ENCODE measurements at regions not wholly inside any gene's neighbourhood (a gene's known extent, or its start where the extent isn't known, plus 50 kb on each side); places are given as distances from the start of the nearest gene placed in this dataset.

DNA sequence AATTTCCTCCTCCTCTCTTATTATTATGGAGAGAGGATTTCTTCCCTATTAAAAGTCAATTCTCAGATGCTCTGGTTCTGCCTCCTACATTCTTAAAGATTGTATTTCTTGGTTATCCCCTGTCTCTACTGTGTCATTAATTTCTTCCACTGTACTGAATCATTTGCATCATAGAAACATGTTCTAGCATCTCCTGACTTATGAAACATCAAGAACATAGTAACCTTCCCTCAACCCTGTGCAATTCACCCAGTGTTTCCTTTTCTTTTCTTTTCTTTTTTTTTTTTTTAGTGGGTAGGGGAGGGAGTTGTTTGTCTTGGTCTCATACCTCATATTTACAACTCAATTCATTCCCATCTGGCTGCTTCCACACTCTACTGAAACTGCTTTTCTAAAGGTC is 288.0 kb upstream of the PLET1 start:
- no peak for DNase-seq

DNA sequence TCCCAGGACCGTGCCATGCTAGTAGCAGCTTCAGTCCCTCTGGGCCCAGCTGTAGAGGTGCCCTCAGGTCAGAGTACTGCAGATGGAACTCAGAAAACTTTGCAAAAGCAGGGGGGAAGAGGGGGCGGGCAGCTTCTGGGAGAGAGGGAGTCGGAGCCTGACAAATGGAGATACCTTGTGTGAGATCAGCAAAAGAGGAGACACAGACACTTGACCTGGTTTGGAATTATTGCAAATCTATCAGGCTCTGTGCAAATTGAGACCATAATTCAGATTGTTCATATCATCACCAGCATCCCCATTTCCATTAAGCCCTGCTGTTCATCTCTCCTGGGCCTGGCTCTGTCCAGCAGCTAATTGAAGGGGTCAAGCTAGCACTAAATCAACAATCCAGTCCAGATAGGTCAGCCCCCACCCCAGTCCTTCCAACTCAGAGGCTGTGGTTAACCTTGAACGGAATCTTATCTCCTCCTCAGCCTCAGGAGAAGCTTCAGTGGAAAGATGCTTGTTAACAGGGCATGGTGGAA is 292.6 kb upstream of the PLET1 start:
- no peak for DNase-seq

DNA sequence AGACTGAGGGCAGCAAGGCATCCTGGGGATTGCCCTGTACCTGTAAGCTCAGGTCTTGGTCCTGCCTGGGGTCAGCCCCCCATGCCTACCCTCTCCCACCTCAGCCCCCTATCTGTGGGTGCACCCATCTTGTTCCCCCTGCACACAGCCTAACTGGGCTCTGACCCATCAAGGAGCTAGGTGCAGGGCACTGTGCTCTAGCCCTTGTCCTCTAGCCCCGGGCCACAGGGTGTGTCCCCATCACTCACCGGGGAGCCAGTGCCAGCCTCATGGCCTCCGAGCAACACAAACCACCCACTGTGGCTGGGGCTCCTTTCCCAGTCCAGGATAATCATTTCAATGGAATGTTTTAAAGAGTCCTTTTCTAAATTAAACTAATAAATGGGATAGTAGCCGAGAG is 293.9 kb upstream of the PLET1 start:
- no peak for DNase-seq

DNA sequence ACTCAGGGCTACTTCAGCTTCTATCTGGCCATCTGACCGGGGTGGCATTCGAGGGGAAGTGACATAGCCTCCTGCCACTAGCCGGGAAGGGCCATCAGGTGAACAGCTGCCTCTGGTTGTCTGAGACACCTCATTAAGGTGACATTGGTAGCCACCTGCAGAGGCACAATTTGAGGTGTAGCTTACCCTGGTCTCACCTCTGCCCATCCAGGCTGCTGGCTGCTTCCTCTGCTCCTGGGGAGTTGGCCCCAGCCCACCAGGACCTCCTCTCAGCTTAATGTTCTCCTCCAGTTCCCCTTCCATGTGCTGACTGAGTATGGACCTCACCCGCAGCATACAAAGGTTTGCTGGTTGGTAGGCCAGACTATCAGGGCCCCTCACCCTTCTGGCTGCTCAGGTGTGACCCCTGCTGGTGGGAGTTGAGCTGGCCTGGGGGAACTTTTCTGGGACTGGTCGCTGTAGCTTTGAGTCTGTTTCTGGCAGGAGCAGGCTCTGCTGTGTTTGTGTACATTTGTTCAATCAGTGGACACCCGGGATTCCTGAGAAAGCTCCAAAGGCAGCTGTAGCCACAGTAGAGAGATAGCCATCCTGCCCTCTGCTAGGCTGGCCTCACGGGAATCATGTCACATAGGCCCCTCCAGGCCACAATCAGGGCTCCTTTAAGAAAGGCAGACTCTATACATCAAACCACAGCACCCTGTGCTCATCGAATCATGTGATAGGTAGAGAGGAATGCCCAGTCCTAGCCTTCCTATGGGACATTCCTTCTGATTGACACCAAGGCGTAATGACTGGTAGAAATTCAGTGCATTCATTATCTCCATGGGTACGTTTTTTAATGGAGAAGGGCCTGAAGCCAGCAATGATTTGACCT is 295.1 kb upstream of the PLET1 start:
- peak; percentile 45 for DNase-seq

DNA sequence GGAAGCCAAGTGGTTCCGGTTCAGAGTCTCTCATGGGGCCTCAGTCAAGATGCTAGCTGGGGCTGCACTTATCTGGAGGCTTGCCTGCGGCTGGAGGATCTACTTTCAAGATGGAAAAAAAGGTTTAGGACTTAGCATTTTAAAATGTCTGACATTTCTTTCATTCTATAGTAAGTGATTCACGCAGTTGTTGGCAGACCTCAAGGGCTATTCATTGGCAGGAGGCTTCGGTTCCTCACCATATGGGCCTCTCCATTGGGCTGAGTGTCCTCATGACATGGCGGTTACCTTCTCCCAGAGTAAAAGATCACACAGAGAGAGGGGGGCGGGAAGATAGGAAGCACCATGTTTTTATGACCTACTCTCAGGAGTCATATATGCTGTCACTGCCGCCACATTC is 298.0 kb upstream of the PLET1 start:
- DNase-seq, result no peak

DNA sequence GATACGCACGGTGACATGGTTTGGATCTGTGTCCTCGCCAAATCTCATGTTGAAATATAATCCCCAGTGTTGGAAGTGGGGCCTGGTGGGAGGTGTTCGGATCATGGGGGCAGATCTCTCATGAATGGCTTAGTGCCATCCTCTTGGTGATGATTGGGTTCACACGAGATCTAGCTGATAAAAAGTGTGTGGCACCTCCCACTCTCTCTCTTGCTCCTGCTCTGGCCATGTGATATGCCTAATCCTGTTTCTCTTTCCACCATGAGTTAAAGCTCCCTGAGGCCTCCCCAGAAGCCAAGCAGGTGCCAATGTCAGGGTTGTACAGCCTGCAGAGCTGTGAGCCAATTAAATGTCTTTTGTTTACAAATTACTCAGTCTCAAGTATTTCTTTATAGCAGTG is 303.1 kb upstream of the PLET1 start:
- DNase-seq, result no peak

DNA sequence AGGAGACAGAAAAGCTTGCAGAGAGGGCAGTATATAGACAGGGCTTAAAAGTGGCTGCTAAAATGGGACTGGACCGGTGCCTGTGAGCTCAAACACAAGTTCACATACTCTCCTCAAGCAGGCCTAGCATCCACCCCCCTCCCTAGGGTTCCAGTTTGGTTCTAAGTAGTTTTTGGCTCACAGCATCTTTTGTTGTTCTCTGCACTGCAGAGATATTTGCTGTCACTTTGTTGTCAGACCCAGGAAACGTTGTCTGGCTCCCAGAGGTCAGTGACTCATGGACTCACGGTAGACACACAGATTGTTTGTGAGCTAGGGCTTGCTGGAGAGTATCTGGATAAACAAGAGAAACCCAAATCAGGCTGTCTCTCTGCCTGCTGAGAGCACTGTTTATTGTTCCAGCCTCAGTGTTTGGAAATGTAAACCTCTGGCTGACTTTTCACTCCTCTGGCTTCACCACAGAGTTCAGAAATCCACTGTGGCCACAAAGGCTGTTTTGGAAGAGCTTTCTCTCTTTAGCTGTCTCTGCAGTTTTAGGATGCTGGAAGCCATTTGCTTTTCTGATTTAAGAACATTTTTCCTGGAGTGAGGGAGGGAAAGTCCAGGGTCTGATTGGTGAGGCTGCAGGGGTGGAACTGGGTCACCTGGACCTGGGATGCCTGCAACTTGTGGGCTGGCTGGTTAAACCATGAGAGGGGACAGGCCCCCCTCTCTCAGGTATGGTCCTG is 303.7 kb upstream of the PLET1 start:
- no peak for DNase-seq

DNA sequence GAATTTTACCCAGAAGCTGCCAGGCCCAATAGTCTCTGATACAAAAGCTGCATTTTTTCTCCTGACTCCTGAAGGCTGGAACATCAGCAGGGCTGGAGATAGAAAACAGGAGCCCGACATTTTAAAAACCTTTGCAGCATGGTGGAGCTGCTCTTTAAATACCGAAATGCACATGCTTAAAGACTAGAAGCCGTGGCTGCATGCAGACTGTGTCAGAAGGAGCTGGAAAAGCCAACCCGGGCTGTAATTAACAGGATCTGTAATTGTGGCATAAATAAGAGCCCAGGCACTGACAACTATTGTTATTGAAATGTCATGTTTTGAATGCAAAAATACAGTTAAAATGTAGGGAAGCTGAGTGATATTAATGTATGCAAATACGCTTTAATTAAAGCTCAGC is 304.9 kb upstream of the PLET1 start:
- no peak for DNase-seq

DNA sequence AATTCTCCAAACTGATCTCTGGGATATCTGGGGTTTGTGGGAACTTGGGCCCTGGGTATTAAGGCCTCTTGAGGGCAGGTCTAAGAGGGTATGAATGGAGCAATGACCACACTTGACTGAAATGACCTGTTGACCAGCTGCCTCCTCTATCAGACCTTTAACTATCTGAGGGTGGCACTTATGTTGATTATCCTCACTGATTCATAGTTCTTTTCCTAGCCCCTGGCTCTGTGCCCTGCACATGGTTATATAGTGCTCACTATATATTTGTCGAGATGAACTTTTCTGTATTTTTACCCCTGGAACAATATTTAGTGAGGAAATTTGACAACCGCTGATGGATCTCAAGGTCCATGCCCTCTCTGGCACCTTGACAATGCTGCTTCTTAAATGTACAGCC is 305.5 kb upstream of the PLET1 start:
- DNase-seq, result no peak

DNA sequence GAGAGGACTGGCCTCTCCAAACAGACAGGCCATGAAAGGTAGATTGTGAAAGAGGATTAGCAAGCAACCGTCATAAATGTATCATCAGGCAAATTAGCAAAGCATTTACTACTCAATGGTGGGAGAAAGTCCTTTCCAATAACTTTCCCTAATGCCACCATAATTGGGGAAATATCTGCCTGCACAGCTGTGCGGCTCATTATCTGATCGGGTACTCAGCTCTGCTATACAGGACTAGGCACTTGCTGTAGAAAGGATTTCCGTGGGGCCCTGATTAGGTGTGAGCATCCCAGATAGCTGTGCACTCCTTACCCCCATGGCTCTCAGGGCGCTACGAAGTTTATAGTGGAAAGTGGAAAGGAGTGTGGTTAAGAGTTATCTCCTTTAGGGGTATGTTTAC is 309.7 kb upstream of the PLET1 start:
- no peak for DNase-seq

DNA sequence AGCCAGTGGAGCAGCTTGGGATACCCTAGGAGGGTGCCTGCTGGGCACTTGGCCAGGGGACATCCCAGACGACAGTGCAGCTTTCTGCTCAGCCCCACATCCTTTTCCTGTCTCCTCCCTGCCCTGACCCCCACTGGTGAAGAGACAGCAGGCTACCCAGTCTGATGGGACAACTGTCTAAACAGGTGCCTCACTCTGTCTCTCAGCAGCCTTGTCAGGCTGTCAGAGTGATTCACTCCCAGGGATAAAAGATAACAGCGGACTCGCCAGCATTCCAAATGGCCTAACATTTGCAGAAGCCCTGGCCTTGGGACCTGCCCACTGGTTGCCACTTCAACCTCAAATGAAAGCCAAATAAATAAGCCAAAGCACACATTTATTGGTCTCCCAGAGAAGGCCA is 318.6 kb upstream of the PLET1 start:
- DNase-seq, result no peak

DNA sequence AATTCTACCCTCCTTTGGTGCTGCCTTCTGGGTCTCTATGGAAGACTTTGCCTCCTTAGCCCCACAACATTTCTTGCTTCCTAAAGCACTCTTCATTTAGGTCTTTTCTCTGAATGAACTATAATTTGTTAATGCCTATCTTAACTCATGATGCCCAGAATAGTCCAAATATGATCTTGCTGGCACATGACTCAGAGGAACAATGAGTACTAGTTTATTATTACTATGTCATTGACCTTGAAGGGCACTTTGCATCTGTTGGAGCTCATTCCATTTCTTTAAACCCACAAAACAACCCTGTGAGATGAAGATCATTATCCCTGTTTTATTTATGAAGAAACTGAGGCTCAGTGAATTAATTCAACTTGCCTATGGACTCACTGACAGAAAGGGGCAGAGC is 320.2 kb upstream of the PLET1 start:
- DNase-seq, result no peak

DNA sequence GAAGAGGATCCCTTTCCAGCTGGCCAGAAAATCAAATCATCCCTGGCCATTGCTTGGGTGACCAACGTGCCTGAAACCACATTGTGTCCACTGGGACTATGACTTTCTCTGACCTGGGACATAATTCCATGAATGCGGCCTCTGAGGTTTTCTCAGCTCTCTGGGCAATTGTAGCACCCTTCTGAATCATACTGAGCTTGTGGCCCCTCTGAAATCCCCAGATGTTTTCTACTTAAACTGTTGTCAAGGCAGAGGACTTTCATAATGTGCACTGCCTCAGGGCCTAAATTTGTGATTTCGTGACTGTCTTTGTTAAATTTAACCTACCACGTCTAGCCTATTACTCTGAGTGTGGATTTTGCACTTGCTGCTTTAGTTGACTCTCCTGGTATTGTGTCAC is 321.1 kb upstream of the PLET1 start:
- no peak for DNase-seq

DNA sequence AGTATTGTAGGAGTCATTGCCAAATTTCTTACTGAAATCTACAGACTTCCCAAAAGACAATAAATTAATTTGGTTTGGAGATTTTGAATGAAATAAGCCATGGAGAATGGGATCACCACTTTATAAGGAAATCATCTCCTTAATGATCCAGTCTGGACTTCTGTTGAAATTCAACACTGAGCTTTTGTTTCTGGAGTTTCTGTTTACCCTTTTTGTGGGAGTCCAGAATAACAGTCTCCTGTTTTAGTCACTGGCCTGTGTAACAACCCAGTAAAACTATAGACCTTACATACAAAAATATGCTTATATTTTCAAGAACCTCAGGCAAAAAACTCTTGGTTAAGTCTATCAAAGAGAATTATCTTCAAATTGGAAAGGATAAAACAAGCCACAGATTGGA is 321.7 kb upstream of the PLET1 start:
- DNase-seq, result no peak

DNA sequence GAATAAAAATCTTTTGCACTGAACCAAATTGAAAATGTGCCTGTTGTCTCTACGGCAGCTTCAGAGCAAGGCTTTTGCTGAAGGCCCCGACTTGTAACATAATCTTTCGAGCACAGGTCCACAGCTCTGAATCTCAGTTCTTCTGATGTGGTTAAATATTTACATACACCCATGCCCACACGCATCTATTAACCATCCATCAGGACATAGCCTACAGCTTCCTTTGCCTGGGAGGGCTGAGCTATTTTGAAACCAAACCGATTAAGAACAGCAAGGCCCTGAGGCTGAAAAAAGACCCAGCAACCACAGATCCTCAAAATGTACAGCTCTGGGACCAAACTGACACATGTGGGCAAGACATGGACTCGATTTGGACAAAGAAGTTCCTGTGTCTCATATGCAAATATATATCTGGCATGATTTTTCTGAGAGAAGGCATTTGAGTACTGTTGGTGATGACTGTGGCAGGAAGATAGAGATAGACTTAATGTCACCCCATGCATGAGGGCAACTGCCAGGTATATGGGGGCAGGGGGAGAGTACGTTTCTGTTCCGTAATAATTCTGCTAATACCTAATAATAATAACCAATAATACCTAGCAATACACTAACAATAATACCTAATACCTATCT is 322.7 kb upstream of the PLET1 start:
- no peak for DNase-seq

DNA sequence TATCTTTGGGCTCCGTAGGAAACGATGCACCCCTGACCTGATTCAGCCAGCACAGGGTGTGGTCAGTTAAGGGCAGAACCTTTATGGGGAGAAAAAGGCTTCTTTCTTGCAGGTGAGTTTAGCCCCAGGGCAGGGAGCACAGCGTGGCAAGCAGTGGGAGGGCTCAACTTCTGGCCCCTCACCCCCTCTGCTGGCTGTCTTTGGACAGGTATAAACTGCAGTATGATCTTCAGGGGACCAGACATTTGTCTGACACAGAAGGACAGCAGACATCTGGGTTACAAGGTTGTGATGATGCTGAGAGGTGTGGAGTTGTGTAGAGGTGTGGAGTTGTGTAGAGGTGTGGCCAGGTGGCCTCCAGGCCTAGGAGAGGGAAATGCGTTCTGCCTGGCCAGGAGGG is 324.0 kb upstream of the PLET1 start:
- no peak for DNase-seq

DNA sequence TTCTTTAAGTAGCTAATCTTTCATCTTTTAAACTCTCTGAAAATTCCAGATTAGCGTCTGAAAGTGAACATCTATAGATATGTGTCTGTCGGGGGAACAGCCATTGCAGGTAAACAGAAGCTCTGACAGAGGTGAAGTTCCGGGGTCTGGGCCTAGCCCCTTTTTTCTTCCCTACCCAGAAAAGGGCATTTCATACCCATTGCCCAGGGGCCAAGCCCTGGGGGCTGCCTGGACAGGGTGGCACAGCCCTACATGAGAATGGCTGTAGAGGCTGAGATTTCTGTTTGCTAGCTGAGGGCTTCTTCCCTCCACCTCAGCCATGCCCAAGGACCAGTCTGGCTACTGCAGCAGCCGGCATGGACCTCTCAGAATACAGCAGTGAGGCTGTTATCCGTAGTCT is 327.0 kb upstream of the PLET1 start:
- no peak for DNase-seq

DNA sequence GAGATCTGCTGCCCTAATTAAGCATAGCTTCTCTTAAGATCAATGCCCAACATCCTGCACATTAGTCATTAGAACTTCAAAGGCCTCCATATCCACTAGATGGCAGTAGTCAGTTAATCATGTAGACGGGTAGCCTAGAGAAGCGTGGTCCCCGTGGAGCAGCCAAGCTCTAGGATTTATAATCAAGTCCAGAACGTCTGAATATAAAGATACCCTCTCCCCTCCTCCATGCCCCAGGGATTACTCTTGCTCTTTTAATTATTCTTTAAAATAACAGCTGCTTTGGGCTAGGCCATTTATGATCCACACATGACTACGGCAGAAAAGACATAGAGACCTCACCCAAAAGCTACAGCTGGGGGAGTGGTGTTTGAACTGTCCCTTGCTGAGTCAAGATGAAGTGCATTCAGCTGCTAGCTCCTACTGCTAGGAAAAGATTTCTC is 327.6 kb upstream of the PLET1 start:
- DNase-seq, result peak; percentile 31

DNA sequence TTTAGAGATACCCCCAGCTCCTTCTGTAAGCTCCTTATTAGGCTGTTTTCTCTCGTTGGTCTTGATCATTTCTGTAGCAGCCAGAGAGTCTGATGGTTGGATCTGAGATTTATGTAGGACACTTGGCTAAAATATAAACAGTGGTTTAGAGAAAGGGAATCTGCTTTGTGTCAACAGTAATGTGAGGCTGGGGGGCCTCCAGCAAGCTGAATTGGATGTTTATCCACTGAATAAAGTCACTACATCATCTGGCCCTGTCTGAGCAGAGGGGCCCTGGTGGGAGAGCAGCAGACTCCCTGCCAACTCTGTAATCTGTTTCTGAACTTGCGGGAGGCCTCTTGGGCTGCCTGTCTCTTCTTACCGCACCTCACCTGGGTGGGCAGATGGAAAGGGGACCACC is 328.5 kb upstream of the PLET1 start:
- DNase-seq, result no peak

DNA sequence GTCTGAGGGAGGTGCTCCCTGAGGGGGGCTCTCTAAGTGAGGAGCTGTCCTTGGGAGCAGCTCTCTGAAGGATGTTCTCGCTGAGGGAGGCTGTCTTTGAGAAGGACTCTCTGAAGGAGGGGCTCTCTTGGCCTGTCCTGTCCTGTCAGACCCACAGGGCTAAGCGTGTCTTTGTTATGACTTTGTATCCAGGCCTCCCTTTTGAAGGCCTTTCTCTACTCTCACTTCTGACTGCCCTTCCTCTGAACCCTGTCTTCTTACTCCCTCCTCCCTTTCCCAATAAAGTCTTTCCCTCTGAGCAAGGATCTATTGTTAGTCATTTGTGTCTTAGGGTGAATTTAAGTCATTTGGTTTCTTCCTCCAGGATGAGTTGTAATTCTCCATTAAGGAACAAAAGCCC is 330.1 kb upstream of the PLET1 start:
- DNase-seq, result no peak

DNA sequence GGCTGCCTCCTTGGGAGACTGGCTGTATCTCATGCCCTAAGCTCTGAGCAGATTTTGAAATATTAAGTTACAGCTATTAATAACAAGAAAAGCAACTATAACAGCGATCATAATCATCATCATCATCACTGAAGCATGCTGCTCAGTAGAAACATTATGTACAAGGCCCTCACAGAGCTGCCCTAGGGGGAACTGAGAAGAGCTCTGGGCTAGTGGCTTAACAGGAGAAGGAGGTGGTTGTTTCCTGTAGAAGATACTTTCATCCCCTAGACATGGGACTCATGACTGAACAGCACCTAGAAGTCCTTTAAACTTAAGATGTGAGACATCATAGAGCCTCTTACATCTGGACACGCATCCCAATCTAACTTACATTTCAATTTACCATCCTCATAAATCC is 332.8 kb upstream of the PLET1 start:
- no peak for DNase-seq

DNA sequence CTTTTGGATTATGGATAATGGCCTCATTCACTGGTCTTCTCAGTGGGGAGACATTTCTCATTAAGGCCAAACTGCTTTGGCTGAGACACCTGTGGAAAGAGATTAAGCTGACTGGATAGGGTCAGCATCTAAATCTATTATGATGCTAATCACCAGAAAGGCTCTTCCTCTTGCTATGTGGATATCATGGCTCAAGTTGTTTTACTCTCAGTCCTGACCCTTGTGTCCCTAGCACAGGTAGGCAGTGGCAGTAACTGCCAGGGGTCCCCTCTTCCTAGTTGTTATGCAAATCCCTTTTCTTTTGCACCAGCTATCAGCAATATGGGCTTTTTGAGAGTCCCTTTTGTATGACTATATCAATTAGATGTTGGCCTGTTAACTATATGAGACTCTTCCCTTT is 335.7 kb upstream of the PLET1 start:
- no peak for DNase-seq

DNA sequence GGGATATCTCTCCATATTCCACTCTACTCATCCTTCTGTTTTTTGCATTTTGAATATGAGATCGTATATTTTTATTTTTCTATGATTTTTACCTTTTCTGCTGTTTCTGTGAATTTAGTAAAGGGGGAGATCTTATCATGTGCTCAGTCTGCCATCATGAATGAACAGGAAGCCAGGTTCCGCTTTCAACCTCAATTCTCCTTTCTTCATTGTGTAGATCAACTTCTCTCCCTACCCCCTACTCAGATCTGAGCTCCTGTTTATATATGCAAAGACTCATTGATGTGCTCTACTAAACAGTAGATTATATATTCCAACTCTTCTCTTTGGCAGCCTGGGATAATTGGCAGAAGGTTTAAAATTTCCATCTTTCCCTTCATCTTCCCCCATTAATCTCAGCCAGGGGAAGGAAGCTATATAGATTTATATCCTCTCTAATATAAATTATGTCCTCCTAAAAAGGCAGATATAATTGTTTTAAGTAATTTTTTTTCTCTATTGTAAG is 336.7 kb upstream of the PLET1 start:
- DNase-seq, result no peak

DNA sequence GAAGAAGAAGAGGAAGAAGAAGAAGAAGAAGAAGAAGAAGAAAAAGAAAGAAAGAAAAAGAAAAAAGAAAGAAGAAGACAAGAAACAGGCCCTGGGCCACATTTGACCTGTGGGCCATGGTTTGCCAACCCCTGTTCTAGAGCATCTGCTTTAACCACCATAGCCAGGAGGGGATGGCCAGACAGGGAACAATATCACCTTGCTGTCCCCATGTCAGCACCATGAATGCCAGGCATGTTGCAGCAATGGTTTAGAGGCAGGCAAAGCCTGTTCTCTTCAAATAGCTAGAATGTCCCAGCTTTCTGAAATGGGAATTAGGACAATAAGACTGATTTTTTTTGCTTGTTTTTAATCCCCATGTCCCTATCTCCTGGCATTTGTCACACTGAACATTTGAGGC is 338.6 kb upstream of the PLET1 start:
- no peak for DNase-seq
